Smooth muscle cell of the brain vasculature (primary cell): ENCODE measurements at regions not wholly inside any gene's neighbourhood (a gene's known extent, or its start where the extent isn't known, plus 50 kb on each side); places are given as distances from the start of the nearest gene placed in this dataset.

ENCODE experiments used
- DNase-seq: peaks from one replicate; pipeline ENCODE4 v3.0.0-alpha.2; 2012; ENCODE audit warnings: low read depth, low spot score

- DNase-seq = no peak
Observed at GRCh38 chr2:239630618-239631286, 229.9 kb upstream of the HDAC4 start.

GRCh38 chr2:239629926-239630617 is 229.3 kb upstream of the HDAC4 start:
- no peak for DNase-seq

GRCh38 chr2:239626961-239627592 is 226.3 kb upstream of the HDAC4 start:
- no peak for DNase-seq

GRCh38 chr2:239625971-239626734 is 225.3 kb upstream of the HDAC4 start:
- DNase-seq = no peak

GRCh38 chr2:239625156-239625845 is 224.5 kb upstream of the HDAC4 start:
- no peak for DNase-seq

GRCh38 chr2:239621611-239622010 is 220.8 kb upstream of the HDAC4 start:
- DNase-seq = no peak

GRCh38 chr2:239619369-239619768 is 218.5 kb upstream of the HDAC4 start:
- DNase-seq = no peak

GRCh38 chr2:239616729-239617128 is 215.9 kb upstream of the HDAC4 start:
- no peak for DNase-seq

- no peak for DNase-seq
Observed at GRCh38 chr2:239612133-239612532, 211.3 kb upstream of the HDAC4 start.

- DNase-seq = no peak
Observed at GRCh38 chr2:239611222-239611795, 210.5 kb upstream of the HDAC4 start.

GRCh38 chr2:239610457-239611221 is 209.8 kb upstream of the HDAC4 start:
- no peak for DNase-seq

- DNase-seq = no peak
Observed at GRCh38 chr2:239609607-239610310, 208.9 kb upstream of the HDAC4 start.

GRCh38 chr2:239609162-239609561 is 208.3 kb upstream of the HDAC4 start:
- DNase-seq = no peak

- no peak for DNase-seq
Observed at GRCh38 chr2:239608723-239609122, 207.9 kb upstream of the HDAC4 start.

- no peak for DNase-seq
Observed at GRCh38 chr2:239608260-239608659, 207.4 kb upstream of the HDAC4 start.

- DNase-seq = no peak
Observed at GRCh38 chr2:239607517-239608191, 206.8 kb upstream of the HDAC4 start.

GRCh38 chr2:239606741-239607516 is 206.1 kb upstream of the HDAC4 start:
- DNase-seq = no peak

- no peak for DNase-seq
Observed at GRCh38 chr2:239605976-239606375, 205.2 kb upstream of the HDAC4 start.
